ENCODE measurements at regions not wholly inside any gene's neighbourhood (a gene's known extent, or its start where the extent isn't known, plus 50 kb on each side); places are given as distances from the start of the nearest gene placed in this dataset.

DNA sequence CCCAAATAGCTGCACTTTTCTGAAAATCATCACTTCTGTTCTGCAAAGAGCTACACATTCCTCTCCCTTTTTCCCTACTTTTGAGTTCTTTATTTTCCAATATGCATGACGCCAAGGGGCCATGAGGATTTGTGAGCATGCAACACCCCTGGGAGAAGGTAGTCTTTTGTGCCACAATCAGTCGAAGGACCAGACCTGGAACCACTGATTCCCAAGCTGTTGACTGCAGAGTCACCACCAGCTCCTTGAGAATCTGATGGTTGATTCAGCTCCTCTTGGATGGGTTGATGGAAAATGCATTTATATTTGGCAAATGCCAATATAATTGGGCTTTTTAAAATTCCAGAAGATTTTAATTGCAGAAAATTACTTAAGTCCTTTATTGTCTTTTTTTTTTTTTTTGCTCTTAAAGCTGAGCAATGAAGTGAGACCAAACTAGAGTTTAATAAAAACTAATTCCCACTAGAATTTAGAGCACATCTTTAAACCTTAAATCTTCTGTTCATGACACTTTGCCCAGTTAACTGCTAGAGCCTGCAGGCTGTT, 554.1 kb downstream of the TNS3 start:
- TF ChIP-seq, protein P1, sequence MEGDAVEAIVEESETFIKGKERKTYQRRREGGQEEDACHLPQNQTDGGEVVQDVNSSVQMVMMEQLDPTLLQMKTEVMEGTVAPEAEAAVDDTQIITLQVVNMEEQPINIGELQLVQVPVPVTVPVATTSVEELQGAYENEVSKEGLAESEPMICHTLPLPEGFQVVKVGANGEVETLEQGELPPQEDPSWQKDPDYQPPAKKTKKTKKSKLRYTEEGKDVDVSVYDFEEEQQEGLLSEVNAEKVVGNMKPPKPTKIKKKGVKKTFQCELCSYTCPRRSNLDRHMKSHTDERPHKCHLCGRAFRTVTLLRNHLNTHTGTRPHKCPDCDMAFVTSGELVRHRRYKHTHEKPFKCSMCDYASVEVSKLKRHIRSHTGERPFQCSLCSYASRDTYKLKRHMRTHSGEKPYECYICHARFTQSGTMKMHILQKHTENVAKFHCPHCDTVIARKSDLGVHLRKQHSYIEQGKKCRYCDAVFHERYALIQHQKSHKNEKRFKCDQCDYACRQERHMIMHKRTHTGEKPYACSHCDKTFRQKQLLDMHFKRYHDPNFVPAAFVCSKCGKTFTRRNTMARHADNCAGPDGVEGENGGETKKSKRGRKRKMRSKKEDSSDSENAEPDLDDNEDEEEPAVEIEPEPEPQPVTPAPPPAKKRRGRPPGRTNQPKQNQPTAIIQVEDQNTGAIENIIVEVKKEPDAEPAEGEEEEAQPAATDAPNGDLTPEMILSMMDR (conservative IDR thresholded peaks at IDR 0.05; ENCODE audit: low read length): no peak
- no peak for TF ChIP-seq EZH2phosphoT487 (IDR thresholded peaks at IDR 0.05; ENCODE audit: borderline replicate concordance, low read depth, low read length)
